RCC 7860 (cell line): ENCODE measurements at regions not wholly inside any gene's neighbourhood (a gene's known extent, or its start where the extent isn't known, plus 50 kb on each side); places are given as distances from the start of the nearest gene placed in this dataset.

Experiments
- DNase-seq: peaks from one replicate; pipeline ENCODE4 v3.0.0-alpha.2; 2015; ENCODE audit warnings: low spot score
- FAIRE-seq: peaks from 2 replicates; lab custom pipeline; 2012; peaks lifted over from hg19 to GRCh38; lab: Jason Lieb, UNC

GRCh38 chr5:74116266-74116665, 490.3 kb downstream of the ARHGEF28 start:
- DNase-seq = no peak
- FAIRE-seq = no peak

- FAIRE-seq (no peak), DNase-seq (no peak)
Observed at GRCh38 chr5:74113927-74114326, 487.9 kb downstream of the ARHGEF28 start.

- DNase-seq = no peak
- no peak for FAIRE-seq
Observed at GRCh38 chr5:74113196-74113540, 487.2 kb downstream of the ARHGEF28 start.

GRCh38 chr5:74112372-74113195, 486.6 kb downstream of the ARHGEF28 start:
- DNase-seq (no peak), FAIRE-seq (no peak)

- DNase-seq = no peak
- FAIRE-seq = no peak
Observed at GRCh38 chr5:74111764-74112163, 485.8 kb downstream of the ARHGEF28 start.

GRCh38 chr5:74109344-74109743, 483.3 kb downstream of the ARHGEF28 start:
- DNase-seq = no peak
- no peak for FAIRE-seq

- no peak for DNase-seq
- FAIRE-seq = no peak
Observed at GRCh38 chr5:74107899-74108298, 481.9 kb downstream of the ARHGEF28 start.

DNA sequence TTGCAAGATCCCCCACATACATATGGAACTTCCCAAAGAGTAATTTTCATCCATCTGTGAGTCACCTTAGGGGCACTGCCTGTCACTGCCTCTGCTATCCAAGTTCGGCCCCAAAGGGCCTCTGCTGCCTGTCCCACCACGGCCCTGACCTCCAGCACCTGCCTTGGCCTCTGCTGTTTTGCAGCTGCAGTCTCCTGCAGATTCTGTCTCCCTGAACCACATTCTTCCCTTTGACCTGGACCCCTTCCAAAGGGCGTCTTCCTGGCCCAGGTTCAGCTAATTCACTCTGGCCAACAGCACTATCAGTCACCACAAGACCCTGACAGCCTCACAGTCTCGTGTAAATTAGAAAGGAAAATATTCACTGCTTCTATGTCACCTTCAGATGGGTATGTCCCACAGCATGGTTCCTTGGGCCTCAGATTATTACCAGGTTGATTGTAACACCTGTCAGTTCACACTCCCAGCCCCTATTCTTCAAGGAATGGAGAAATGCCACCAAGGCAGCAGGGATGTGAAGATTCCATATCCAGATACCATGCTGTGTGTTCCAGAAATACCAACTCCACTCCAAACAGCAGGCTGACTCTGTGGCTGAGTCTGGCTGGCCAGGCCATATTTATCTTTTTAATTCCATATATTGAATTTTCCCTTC, 479.3 kb downstream of the ARHGEF28 start:
- FAIRE-seq (no peak), DNase-seq (no peak)

GRCh38 chr5:74103131-74104023, 477.4 kb downstream of the ARHGEF28 start:
- FAIRE-seq = no peak
- DNase-seq = no peak

GRCh38 chr5:74100268-74100665, 474.3 kb downstream of the ARHGEF28 start:
- DNase-seq (no peak), FAIRE-seq (no peak)

DNA sequence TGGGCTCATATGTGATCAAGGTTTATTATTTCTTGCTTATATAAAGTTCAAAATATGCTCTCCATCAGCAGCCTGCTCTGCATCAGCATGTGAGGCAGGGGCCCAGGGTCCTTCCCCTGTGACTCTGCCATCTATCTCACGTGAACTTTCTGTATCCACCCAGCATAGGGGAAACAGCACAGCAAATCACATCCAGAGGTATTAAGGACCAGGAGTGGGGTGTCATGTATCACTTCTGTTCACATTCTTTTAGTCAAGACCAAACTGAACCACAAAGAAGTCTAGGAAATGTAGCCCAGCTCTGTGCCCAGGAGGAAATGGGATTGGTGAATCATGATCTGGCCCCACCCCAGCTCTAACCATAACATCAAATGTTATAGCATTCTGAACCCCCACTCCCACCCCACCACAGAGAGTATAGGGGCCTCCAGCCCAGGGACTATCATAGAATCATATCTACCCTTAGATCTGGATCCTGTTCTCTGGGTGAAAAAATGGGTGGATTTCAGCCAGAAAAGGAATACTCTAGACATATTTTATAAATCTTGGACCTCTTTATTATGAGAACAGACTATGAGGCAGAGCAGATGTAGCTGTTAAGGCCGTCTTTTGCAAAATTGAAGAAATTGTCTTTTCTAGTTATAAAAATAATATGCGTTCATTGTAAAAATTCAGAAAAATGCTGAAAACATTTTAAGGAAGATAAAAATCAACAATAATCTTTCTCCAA, 473.7 kb downstream of the ARHGEF28 start:
- DNase-seq = no peak
- no peak for FAIRE-seq

DNA sequence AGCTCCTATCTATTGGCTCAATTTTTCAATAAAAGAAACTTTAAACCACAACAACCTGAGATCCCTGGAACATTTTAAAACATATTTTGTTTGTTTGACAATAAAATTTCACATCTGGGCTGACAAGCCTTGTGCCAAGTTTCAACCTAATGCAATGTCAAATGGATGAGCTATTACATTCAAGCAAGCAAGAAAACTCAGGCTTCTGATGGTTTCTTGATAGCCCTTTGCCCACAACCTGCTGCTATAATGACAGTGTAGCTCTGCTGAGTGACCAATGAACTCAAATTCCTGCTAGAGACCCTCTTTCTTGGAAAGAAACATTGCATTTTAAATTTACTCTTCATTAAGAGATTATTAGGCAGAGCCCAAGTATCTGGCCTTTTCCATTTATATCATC, 472.9 kb downstream of the ARHGEF28 start:
- FAIRE-seq = no peak
- DNase-seq = no peak

GRCh38 chr5:74098456-74098855, 472.5 kb downstream of the ARHGEF28 start:
- no peak for DNase-seq
- no peak for FAIRE-seq

GRCh38 chr5:74096325-74096724, 470.3 kb downstream of the ARHGEF28 start:
- FAIRE-seq (no peak), DNase-seq (no peak)

DNA sequence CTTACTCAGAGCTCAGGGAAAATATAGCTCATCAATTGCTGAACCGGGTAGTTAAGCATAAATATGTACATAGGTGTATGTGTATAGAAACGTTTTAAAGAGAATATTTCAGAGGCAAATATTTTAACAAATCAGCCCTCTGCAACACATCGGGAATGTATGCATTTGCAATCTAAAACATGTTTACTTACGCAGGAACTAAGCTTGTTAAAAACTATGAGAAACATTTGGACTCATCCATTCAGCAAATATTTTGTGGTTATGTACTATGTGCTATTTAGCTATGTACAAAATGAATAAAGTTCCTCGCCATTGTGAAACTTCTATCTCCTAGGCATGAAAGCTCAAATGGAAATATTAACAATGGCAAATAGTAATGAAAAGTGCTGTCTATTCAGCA, 469.9 kb downstream of the ARHGEF28 start:
- FAIRE-seq (no peak), DNase-seq (no peak)

- DNase-seq = no peak
Observed at GRCh38 chr5:74094782-74095108, 468.7 kb downstream of the ARHGEF28 start.

DNA sequence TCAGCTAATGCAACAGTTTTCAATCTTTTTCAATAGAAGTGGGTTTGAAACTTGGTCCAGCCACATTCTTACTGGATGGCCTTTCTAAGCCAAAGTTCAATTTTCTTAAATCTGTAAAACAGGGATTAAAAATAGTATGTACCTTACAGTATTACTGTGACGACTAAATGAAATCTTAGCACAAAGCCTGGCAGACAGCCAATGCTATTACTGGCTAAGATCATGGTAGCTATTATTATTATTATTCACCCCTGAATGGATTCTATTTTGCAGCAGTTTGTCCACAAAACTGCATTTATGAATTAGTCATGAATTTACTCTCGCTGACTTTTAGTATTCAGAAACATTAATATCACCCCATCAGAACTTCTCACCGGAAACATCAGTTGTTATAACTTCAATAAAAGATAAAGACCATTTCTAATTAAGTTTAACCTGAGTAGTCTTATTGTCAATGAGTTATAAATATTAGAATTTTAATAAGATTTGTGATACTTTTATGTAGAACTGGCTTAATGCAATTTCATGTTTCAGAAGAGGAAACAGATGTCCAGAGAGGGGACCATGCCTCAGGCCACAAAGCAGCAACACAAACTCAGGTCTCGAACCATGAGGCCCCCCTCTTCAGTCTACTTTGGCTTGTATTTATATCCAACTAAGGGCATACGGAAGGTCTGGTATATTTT, 468.2 kb downstream of the ARHGEF28 start:
- no peak for DNase-seq
- FAIRE-seq = no peak

More at GRCh38 chr5:74094782-74095108, 468.7 kb downstream of the ARHGEF28 start:
- no peak for FAIRE-seq

- FAIRE-seq = no peak
- no peak for DNase-seq
Observed at GRCh38 chr5:74093561-74093960, 467.6 kb downstream of the ARHGEF28 start.

DNA sequence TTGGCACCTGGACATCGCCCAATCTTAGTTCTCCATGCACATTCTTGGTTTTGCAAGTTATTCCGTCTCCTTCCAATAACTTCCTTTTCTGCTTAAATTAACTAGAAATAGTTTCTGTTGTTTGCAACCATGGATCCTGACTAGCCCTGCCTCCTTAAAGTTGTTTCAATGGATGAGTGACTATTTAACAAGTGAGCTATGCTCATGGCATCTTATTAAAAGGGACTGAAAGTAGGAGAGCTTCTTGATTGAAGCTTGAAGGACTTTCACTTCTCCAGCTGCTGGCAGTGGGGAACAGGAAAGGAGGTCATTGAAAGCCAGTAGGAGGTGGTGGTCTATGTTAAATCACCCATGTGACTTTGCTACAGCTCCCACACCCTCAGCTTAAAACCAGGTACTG, 466.8 kb downstream of the ARHGEF28 start:
- no peak for DNase-seq
- no peak for FAIRE-seq

DNA sequence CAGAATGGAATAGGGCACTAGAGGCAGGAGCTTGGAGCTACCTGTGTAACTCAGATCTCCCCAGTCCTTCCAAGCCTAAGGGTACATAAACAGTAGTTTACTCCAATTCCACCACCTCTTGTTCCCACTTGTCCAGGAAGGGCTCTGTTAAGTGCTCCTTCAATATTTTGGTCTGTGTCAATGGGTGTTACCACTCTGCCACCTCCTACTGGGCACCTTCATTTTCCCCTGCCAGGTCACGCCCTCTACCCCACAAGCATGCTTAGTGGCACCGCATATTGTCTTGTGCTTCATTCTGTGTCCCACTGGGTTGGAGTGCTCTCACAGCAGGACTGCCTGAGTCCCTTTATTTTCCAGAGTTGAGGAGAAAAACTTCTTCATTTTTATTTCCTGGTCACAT, 459.8 kb downstream of the ARHGEF28 start:
- DNase-seq (no peak), FAIRE-seq (no peak)
